Heart left ventricle (tissue), 13 donors: ENCODE measurements at regions not wholly inside any gene's neighbourhood (a gene's known extent, or its start where the extent isn't known, plus 50 kb on each side); places are given as distances from the start of the nearest gene placed in this dataset.

Experiments
- CTCF ChIP-seq, 12 donors: fragments of 200-600 bp; sonication (generic) in 4 of 12; IDR thresholded peaks; one replicate each; pipeline versions ENCODE4 v1.5.0 to v1.8.0; 2018 to 2022; ENCODE audit warnings: antibody characterized with exemption in 12 of 12, mild to moderate bottlenecking in 5 of 12
- POLR2A ChIP-seq, 2 donors: fragments of 450-650 bp; IDR thresholded peaks; one replicate each; pipeline ENCODE4 v1.6.1; 2017; ENCODE audit warnings: antibody characterized with exemption in 2 of 2, mild to moderate bottlenecking in 2 of 2, moderate library complexity in 2 of 2
- donor health status: ischemic (EF 13 %, LVEDD 7.1; RV severe dilation, severe dysfunction).
- donor health status: DM: no; HTN: yes; CAD: no.
- donor health status: DM: no; HTN: no; CAD: no.
- donor health status: ischemic (EF 25% LVEDD 6.9; RV normal size, moderate dysfunction).
- donor health status: ischemic (EF 25% LVEDD 5.7; RV mildly dilated, moderate dysfunction).
- donor health status: ischemic (EF 35%, LVEDD 5.7; RV mildly dilated, moderate dysfunction).
- donor health status: nonischemic (EF 11% LVEDD 7.7; RV severe dilation, severe dysfunction).
- donor health status: DM: yes; HTN: yes; CAD: no.
- donor health status: PGD.
- donor health status: ischemic (EF 29% LVEDD 5.4; RV normal size, mild dysfunction).
- donor health status: nonischemic (EF 23%, LVEDD 6.1; RV moderate dilation, normal function).

- TF ChIP-seq CTCF (IDR thresholded peaks at IDR 0.05) (no peak), POLR2A (IDR thresholded peaks at IDR 0.05) (no peak)
Measured at GRCh38 chr2:180159921-180160320, 152.8 kb upstream of the CWC22 start.
